ENCODE measurements at regions not wholly inside any gene's neighbourhood (a gene's known extent, or its start where the extent isn't known, plus 50 kb on each side); places are given as distances from the start of the nearest gene placed in this dataset.

GRCh38 chr5:5765066-5765850 lies 342.8 kb downstream of the ICE1 start:
- Histone ChIP-seq H3K9me3 (no peaks in the 10 kb centered on the region), H3K36me3 (no peaks in the 10 kb centered on the region), H3K27ac (no peak overlapping the region), H3K27me3 (no peaks in the 10 kb centered on the region), H3K4me1 (peaks cover 21% of the 10 kb centered on the region in 2 donors), H3K4me3 (replicated peaks in 1 of 3) (no peak overlapping the region)
- DNase-seq, result peak; percentile 29 to 41
- 68 to 69% methylated on average over 7 of the region's 7 CpGs for WGBS, 2 donors
- TF ChIP-seq POLR2A (IDR thresholded peaks at IDR 0.05), result no peak
- no peak for TF ChIP-seq CTCF (IDR thresholded peaks at IDR 0.05)
- intact Hi-C loops (cut with DNase I), result no loop called here

GRCh38 chr5:5764246-5764645 lies 341.8 kb downstream of the ICE1 start:
- Histone ChIP-seq H3K36me3 (no peaks in the 10 kb centered on the region), H3K27ac (no peak overlapping the region), H3K27me3 (no peaks in the 10 kb centered on the region), H3K4me3 (replicated peaks in 1 of 3) (no peak overlapping the region), H3K9me3 (no peaks in the 10 kb centered on the region), H3K4me1 (peaks cover 21% of the 10 kb centered on the region in 2 donors)
- TF ChIP-seq CTCF (IDR thresholded peaks at IDR 0.05) (no peak), POLR2A (IDR thresholded peaks at IDR 0.05) (no peak)
- 88 to 92% methylated on average over 4 of the region's 4 CpGs for WGBS, 2 donors
- intact Hi-C loops (cut with DNase I), result no loop called here
- DNase-seq, result no peak

- DNase-seq, result no peak
- 87 to 89% methylated on average over 2 of the region's 2 CpGs for WGBS, 2 donors
- H3K4me1 ChIP-seq, result peaks cover 0 to 15% of the 10 kb centered on the region in 2 donors
- no peak overlapping the region for H3K27ac ChIP-seq
- intact Hi-C loops (cut with DNase I), result no loop called here
- TF ChIP-seq CTCF (IDR thresholded peaks at IDR 0.05) (no peak), POLR2A (IDR thresholded peaks at IDR 0.05) (no peak)
- H3K9me3 ChIP-seq, result no peaks in the 10 kb centered on the region
- H3K4me3 ChIP-seq (replicated peaks in 1 of 3), result no peak overlapping the region
- H3K27me3 ChIP-seq, result no peaks in the 10 kb centered on the region
- H3K36me3 ChIP-seq, result no peaks in the 10 kb centered on the region
These were observed 334.3 kb downstream of the ICE1 start for GRCh38 chr5:5756762-5757161.

- WGBS, 2 donors, result 54 to 70% methylated on average over 2 of the region's 2 CpGs
- intact Hi-C loops (cut with DNase I), result no loop called here
- DNase-seq, result no peak
- no peaks in the 10 kb centered on the region for H3K9me3 ChIP-seq
- peaks cover 0 to 15% of the 10 kb centered on the region in 2 donors for H3K4me1 ChIP-seq
- H3K27ac ChIP-seq, result no peak overlapping the region
- no peak for TF ChIP-seq POLR2A (IDR thresholded peaks at IDR 0.05)
- no peak for TF ChIP-seq CTCF (IDR thresholded peaks at IDR 0.05)
- no peaks in the 10 kb centered on the region for H3K36me3 ChIP-seq
- H3K4me3 ChIP-seq (replicated peaks in 1 of 3), result no peak overlapping the region
- no peaks in the 10 kb centered on the region for H3K27me3 ChIP-seq
These were observed 333.4 kb downstream of the ICE1 start for GRCh38 chr5:5755888-5756287.

- 38 to 55% methylated on average over 2 of the region's 2 CpGs for WGBS, 2 donors
- Histone ChIP-seq H3K27ac (no peak overlapping the region), H3K4me3 (replicated peaks in 1 of 3) (no peak overlapping the region), H3K36me3 (no peaks in the 10 kb centered on the region), H3K4me1 (peaks cover 0 to 15% of the 10 kb centered on the region in 2 donors), H3K9me3 (no peaks in the 10 kb centered on the region), H3K27me3 (no peaks in the 10 kb centered on the region)
- no peak for DNase-seq
- intact Hi-C loops (cut with DNase I), result no loop called here
- TF ChIP-seq POLR2A (IDR thresholded peaks at IDR 0.05) (no peak), CTCF (IDR thresholded peaks at IDR 0.05) (no peak)
These were observed 330.4 kb downstream of the ICE1 start for GRCh38 chr5:5752844-5753243.

Measured in thyroid gland (tissue), 4 donors.